Activated B cell treated with CpG ODN at 0.5 μM for 24 hours (primary cell): ENCODE measurements at regions not wholly inside any gene's neighbourhood (a gene's known extent, or its start where the extent isn't known, plus 50 kb on each side); places are given as distances from the start of the nearest gene placed in this dataset.

Experiments
- ATAC-seq: fragments of 200-7000 bp; cut with Tn5 transposase; one replicate; pipeline ENCODE4 v1.10.0; 2021; ENCODE audit warnings: low read depth, mild to moderate bottlenecking, moderate library complexity
- CTCF ChIA-PET: fragments of 350-600 bp; sonication (Branson Sonifier 250); formaldehyde crosslinking; loops from one replicate; lab custom pipeline; 2021; ENCODE audit warnings: antibody characterized with exemption; lab: Charles Lee
- POLR2A ChIA-PET: fragments of 350-600 bp; sonication (Branson Sonifier 250); formaldehyde crosslinking; loops from one replicate; lab custom pipeline; 2021; ENCODE audit warnings: antibody characterized with exemption; lab: Charles Lee
- DNase-seq: peaks from one replicate; pipeline ENCODE4 v3.0.0; 2022
- H3K27ac Mint-ChIP-seq: one replicate; pipeline ENCODE4 v1.8.0; 2020; ENCODE audit warnings: mixed read lengths
- H3K27me3 Mint-ChIP-seq: one replicate; pipeline ENCODE4 v1.8.0; 2021; ENCODE audit warnings: mixed read lengths
- H3K36me3 Mint-ChIP-seq: one replicate; pipeline ENCODE4 v1.8.0; 2021; ENCODE audit warnings: low read depth, mixed read lengths
- H3K4me1 Mint-ChIP-seq: one replicate; pipeline ENCODE4 v1.8.0; 2021; ENCODE audit warnings: mixed read lengths
- H3K4me3 Mint-ChIP-seq: one replicate; pipeline ENCODE4 v1.8.0; 2020; ENCODE audit warnings: mild to moderate bottlenecking, mixed read lengths
- H3K9me3 Mint-ChIP-seq: one replicate; pipeline ENCODE4 v1.8.0; 2020; ENCODE audit warnings: mixed read lengths
- intact Hi-C: fragments of 100-400 bp; cut with micrococcal nuclease; formaldehyde crosslinking; loops from one replicate; pipeline ENCODE4 v1.15.1; 2024
- TF ChIP-seq, protein P1 (sequence below): fragments of 200-600 bp; IDR thresholded peaks from one replicate; pipeline ENCODE4 v1.8.0; 2022; ENCODE audit warnings: antibody characterized with exemption, mild to moderate bottlenecking

DNA sequence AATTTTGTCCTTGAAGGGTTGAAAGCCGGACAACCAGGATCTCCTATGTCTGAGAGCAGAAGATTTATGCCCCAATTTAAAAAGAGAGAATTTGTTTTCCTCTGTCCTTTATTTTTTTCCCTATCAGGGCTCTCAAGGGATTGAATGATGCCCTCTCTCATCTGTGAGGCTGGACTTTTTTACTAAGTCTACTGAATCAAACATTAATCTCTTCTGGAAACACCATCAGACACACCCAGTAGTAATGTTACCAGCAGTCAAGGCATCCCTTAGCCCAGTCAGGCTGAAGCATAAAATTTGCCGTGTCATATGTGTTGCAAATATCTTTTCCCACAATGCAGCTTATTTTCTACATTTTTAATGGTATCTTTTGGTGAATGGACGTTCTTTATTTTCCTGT lies 1497.9 kb downstream of the MAT2B start:
- TF ChIP-seq, protein P1, sequence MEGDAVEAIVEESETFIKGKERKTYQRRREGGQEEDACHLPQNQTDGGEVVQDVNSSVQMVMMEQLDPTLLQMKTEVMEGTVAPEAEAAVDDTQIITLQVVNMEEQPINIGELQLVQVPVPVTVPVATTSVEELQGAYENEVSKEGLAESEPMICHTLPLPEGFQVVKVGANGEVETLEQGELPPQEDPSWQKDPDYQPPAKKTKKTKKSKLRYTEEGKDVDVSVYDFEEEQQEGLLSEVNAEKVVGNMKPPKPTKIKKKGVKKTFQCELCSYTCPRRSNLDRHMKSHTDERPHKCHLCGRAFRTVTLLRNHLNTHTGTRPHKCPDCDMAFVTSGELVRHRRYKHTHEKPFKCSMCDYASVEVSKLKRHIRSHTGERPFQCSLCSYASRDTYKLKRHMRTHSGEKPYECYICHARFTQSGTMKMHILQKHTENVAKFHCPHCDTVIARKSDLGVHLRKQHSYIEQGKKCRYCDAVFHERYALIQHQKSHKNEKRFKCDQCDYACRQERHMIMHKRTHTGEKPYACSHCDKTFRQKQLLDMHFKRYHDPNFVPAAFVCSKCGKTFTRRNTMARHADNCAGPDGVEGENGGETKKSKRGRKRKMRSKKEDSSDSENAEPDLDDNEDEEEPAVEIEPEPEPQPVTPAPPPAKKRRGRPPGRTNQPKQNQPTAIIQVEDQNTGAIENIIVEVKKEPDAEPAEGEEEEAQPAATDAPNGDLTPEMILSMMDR: no peak
- Mint-ChIP-seq H3K9me3 (peaks cover 7% of the 10 kb centered on the region), H3K36me3 (no peaks in the 10 kb centered on the region), H3K4me3 (no peak overlapping the region), H3K4me1 (no peaks in the 10 kb centered on the region), H3K27ac (no peak overlapping the region), H3K27me3 (no peaks in the 10 kb centered on the region)
- POLR2A ChIA-PET: no interaction called here
- CTCF ChIA-PET: no interaction called here
- intact Hi-C loops: no loop called here
- ATAC-seq: no peak
- no peak for DNase-seq

DNA sequence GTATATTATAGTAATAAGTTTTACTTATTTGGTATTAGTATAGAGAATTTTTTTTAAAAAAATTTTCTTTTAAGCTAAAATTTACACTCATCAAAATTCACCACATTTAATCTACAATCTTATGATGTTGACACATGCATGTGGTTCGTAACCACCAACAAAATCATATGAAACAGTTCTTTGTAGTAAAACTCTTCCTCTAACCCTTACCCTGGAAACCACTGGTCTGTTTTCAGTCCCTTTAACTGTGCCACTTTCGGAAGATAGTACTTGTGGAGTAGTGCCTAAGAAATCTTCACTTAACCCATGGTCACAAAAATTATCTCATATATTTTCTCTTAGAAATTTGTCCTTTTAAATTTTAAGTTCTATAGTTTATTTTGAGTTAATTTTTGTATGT lies 1498.8 kb downstream of the MAT2B start:
- intact Hi-C loops: no loop called here
- H3K9me3 Mint-ChIP-seq: peaks cover 7% of the 10 kb centered on the region
- POLR2A ChIA-PET: no interaction called here
- no peaks in the 10 kb centered on the region for H3K36me3 Mint-ChIP-seq
- H3K4me3 Mint-ChIP-seq: no peak overlapping the region
- TF ChIP-seq, protein P1: no peak
- CTCF ChIA-PET: no interaction called here
- DNase-seq: no peak
- H3K27me3 Mint-ChIP-seq: no peaks in the 10 kb centered on the region
- no peaks in the 10 kb centered on the region for H3K4me1 Mint-ChIP-seq
- ATAC-seq: no peak
- no peak overlapping the region for H3K27ac Mint-ChIP-seq

DNA sequence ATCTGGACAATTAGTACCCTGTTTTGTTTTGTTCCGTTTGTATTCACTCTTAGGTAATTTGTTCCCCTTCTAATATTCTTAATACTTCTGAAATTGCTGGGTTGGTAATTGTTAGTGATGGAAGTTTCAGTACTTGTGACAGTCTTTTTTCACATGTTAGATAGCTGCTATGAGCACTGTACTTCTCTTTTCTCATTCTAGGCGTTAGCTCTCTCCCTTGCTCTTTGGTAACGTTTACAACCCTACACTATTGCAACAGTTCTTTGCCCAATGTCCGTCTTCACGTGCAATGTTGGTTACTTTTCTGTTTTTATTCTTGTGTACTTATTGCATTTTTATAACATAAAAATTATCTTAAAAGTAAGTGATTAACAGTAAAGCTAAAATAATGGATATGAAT lies 1509.0 kb downstream of the MAT2B start:
- Mint-ChIP-seq H3K27me3 (no peaks in the 10 kb centered on the region), H3K4me3 (no peak overlapping the region), H3K9me3 (no peaks in the 10 kb centered on the region), H3K27ac (no peak overlapping the region), H3K4me1 (no peaks in the 10 kb centered on the region), H3K36me3 (no peaks in the 10 kb centered on the region)
- POLR2A ChIA-PET: no interaction called here
- ATAC-seq (no peak), DNase-seq (no peak)
- CTCF ChIA-PET: no interaction called here
- intact Hi-C loops: no loop called here
- TF ChIP-seq, protein P1: no peak

DNA sequence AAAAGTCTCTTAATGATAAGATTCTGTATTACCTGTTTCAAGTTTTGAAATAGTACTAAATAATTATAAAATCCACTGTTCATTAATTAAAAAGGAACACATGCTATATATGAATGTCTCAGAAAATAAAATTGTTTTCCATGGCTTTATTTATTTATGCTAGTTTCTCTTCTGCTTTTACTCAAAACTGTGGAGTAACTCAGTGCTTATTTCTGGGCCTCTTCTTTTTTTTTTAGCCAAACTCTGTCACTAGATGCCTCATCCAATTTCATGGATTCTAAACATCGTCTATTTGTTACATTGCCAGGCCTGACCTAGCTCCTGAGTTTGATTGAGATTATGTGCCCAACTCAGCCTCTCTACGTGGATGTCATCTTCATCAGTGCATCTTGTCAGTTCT lies 1509.7 kb downstream of the MAT2B start:
- POLR2A ChIA-PET: no interaction called here
- DNase-seq (no peak), ATAC-seq (no peak)
- H3K27ac Mint-ChIP-seq: no peak overlapping the region
- H3K4me1 Mint-ChIP-seq: no peaks in the 10 kb centered on the region
- TF ChIP-seq, protein P1: no peak
- H3K9me3 Mint-ChIP-seq: no peaks in the 10 kb centered on the region
- intact Hi-C loops: no loop called here
- H3K36me3 Mint-ChIP-seq: no peaks in the 10 kb centered on the region
- no peak overlapping the region for H3K4me3 Mint-ChIP-seq
- no peaks in the 10 kb centered on the region for H3K27me3 Mint-ChIP-seq
- CTCF ChIA-PET: no interaction called here

DNA sequence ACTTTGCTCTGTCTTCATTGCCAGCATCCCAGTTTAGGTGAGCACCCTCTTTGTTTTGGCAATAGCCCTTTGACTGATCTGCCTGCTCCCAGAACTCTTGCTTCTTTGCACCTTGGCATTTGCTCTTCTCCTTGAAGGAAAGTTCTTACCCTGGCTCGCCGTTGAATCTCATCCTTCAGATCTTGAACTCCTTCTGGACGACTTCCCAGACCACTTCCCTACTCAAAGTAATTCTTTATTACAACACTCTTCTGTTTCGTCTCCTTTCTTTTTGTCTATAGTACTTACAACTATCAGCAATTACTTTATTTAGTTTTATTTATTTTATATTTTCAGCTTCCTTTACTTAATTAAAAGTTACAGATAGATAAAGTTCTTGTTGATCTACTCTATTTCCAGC lies 1510.1 kb downstream of the MAT2B start:
- Mint-ChIP-seq H3K9me3 (peaks cover 2% of the 10 kb centered on the region), H3K36me3 (no peaks in the 10 kb centered on the region), H3K27ac (no peak overlapping the region), H3K27me3 (no peaks in the 10 kb centered on the region), H3K4me3 (no peak overlapping the region), H3K4me1 (no peaks in the 10 kb centered on the region)
- ATAC-seq (no peak), DNase-seq (no peak)
- ChIA-PET CTCF (no interaction called here), POLR2A (no interaction called here)
- TF ChIP-seq, protein P1: no peak
- intact Hi-C loops: no loop called here
